IgD-negative memory B cell (primary cell): ENCODE measurements at regions not wholly inside any gene's neighbourhood (a gene's known extent, or its start where the extent isn't known, plus 50 kb on each side); places are given as distances from the start of the nearest gene placed in this dataset.
"Not testable (repeated sequence)": the region's sequence is repeated elsewhere in the genome, so short reads cannot be mapped to it uniquely, and the experiment has no call there.

Experiments used
- H3K27ac Mint-ChIP-seq, 3 donors: one replicate each; pipeline ENCODE4 v1.8.0; 2020 to 2022; ENCODE audit warnings: mild to moderate bottlenecking in 3 of 3, mixed read lengths in 3 of 3, moderate library complexity in 1 of 3
- H3K27me3 Mint-ChIP-seq: one replicate; pipeline ENCODE4 v1.8.0; 2021; ENCODE audit warnings: mixed read lengths
- H3K36me3 Mint-ChIP-seq: one replicate; pipeline ENCODE4 v1.8.0; 2020; ENCODE audit warnings: mild to moderate bottlenecking, mixed read lengths
- H3K4me1 Mint-ChIP-seq, 3 donors: one replicate each; pipeline ENCODE4 v1.8.0; 2020 to 2022; ENCODE audit warnings: mixed read lengths in 3 of 3, mild to moderate bottlenecking in 1 of 3
- H3K4me3 Mint-ChIP-seq, 4 donors: one replicate each; pipeline ENCODE4 v1.8.0; 2020 to 2022; ENCODE audit warnings: mild to moderate bottlenecking in 4 of 4, mixed read lengths in 4 of 4, moderate library complexity in 3 of 4
- H3K9me3 Mint-ChIP-seq, 3 donors: one replicate each; pipeline ENCODE4 v1.8.0; 2020 to 2021; ENCODE audit warnings: mixed read lengths in 3 of 3, mild to moderate bottlenecking in 1 of 3

DNA sequence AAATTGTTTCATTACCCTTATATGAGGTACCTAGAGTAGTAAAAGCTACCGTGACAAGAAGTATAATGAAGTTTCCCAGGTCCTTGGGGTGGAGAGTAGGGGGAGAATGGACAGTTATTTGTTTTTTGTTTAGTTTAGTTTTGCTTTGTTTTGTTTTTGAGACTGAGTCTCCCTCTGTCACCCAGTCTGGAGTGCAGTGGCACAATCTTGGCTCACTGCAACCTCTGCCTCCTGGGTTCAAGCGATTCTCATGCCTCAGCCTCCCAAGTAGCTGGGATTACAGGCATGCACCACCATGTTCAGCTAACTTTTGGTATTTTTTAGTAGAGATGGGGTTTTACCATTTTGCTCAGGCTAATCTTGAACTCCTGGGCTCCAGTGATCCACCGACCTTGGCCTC, 94.2 kb downstream of the VPREB1 start:
- not testable (repeated sequence) for H3K36me3 Mint-ChIP-seq, H3K9me3 Mint-ChIP-seq, H3K27me3 Mint-ChIP-seq

DNA sequence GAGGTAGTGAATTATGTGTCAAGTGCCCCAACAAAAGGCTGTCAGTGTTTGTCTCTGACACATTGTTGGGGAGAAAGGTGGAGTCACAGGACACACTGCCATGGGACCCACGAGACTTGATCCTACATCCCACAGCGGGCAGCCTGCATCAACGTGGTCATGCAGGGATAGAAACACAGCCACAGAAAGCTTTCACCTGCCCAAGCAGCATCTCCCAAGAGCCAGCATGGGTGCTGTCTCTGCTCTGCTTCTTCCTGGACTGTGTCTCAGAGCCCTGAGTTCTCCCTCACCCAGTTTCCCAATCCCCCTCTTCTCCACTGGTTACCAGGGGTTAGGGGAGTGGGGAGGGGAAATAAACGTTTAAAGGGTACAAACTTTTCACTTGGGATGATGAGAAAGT, 97.2 kb downstream of the VPREB1 start:
- H3K27ac Mint-ChIP-seq, result no peak overlapping the region
- H3K4me3 Mint-ChIP-seq, result no peak overlapping the region
- peaks cover 15 to 17% (median 15%) of the 10 kb centered on the region in 3 donors for H3K4me1 Mint-ChIP-seq
- H3K36me3 Mint-ChIP-seq, result peaks cover 2% of the 10 kb centered on the region
- peaks cover 8% of the 10 kb centered on the region for H3K27me3 Mint-ChIP-seq
- peaks cover 0 to 1% (median 0%) of the 10 kb centered on the region in 3 donors for H3K9me3 Mint-ChIP-seq

More for the DNA sequence above, 94.2 kb downstream of the VPREB1 start:
- not testable (repeated sequence) for H3K4me3 Mint-ChIP-seq, H3K27ac Mint-ChIP-seq
- peaks cover 9 to 12% (median 10%) of the 10 kb centered on the region in 3 donors for H3K4me1 Mint-ChIP-seq

DNA sequence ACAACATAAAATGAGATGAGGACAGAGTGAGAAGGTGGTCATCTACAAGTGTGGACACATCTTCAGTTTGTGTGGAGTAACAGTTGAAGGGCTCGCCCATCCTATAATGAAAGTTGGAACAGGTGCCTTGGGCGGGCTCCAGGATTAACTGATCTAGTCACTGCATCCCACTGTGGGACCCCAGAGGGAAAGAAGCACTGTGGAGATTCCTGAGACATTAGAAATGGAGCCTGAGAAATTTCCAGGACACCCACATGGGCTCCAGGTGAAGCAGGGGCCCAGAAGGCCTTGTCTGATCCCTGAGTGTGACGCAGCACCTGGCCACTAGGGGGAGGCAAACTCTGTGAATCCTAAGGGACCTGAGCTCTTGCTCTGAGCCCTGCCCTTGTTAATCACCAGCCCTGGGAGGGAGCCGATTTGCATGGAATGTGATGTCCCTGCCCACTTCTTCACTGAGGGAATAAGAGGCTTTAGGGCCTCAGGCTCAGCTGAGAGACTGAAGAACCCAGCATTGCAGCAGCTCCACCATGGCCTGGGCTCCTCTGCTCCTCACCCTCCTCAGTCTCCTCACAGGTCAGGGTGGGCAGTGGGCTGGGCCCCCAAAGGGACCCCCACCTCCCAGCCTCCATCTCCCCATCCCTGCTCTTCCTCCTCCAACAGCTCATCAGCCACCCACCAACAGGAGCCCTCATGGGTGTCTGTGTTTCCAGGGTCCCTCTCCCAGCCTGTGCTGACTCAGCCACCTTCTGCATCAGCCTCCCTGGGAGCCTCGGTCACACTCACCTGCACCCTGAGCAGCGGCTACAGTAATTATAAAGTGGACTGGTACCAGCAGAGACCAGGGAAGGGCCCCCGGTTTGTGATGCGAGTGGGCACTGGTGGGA, 98.4 kb downstream of the VPREB1 start:
- H3K27me3 Mint-ChIP-seq, result peaks cover 7% of the 10 kb centered on the region

GRCh38 chr22:22343581-22344296, 99.2 kb downstream of the VPREB1 start:
- peaks cover 2% of the 10 kb centered on the region for H3K36me3 Mint-ChIP-seq
- peak overlapping the region in 3 of 4 donors; percentile 35 to 92 (median 67) for H3K4me3 Mint-ChIP-seq
- H3K9me3 Mint-ChIP-seq, result no peaks in the 10 kb centered on the region
- peak overlapping the region in 2 of 3 donors; percentile 36 to 88 for H3K27ac Mint-ChIP-seq
- H3K4me1 Mint-ChIP-seq, result peaks cover 18 to 24% (median 19%) of the 10 kb centered on the region in 3 donors
- peaks cover 7% of the 10 kb centered on the region for H3K27me3 Mint-ChIP-seq

More for the DNA sequence above, 98.4 kb downstream of the VPREB1 start:
- Mint-ChIP-seq H3K4me1 (peaks cover 16 to 19% (median 17%) of the 10 kb centered on the region in 3 donors), H3K36me3 (peaks cover 2% of the 10 kb centered on the region), H3K4me3 (peak overlapping the region; percentile 22 to 92 (median 51)), H3K9me3 (no peaks in the 10 kb centered on the region), H3K27ac (peak overlapping the region in 2 of 3 donors; percentile 36 to 88)

- Mint-ChIP-seq H3K27ac (no peak overlapping the region), H3K27me3 (peaks cover 8% of the 10 kb centered on the region), H3K4me1 (peaks cover 18 to 24% (median 19%) of the 10 kb centered on the region in 3 donors), H3K9me3 (no peaks in the 10 kb centered on the region), H3K4me3 (peak overlapping the region in 1 of 4 donors; percentile 33), H3K36me3 (peaks cover 2% of the 10 kb centered on the region)
Measured at GRCh38 chr22:22344430-22344829, 99.8 kb downstream of the VPREB1 start.

DNA sequence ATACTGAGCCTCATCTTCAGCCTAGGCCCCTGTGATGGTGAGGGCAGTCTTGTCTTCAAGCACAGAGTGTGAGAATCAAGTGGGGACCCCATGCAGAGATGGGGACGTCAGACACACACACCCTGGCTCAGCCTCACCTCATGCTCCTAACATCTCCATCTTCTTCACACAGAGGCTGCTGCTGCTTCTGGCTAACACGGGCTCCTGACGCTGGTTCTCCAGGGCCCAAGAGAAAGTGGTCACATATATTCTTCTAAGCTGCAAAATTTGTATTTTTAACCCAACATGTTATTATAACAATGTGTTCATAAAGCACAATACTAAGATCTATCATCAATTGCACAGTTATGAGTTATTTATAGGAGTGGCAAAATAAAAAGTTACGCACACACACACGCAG, 101.2 kb downstream of the VPREB1 start:
- Mint-ChIP-seq H3K36me3 (peaks cover 2% of the 10 kb centered on the region), H3K4me1 (peaks cover 18 to 24% (median 19%) of the 10 kb centered on the region in 3 donors), H3K9me3 (no peaks in the 10 kb centered on the region), H3K4me3 (no peak overlapping the region), H3K27me3 (peaks cover 6% of the 10 kb centered on the region), H3K27ac (no peak overlapping the region)

- H3K9me3 Mint-ChIP-seq, result no peaks in the 10 kb centered on the region
- H3K36me3 Mint-ChIP-seq, result peaks cover 2% of the 10 kb centered on the region
- H3K27ac Mint-ChIP-seq, result no peak overlapping the region
- peaks cover 18 to 24% (median 19%) of the 10 kb centered on the region in 3 donors for H3K4me1 Mint-ChIP-seq
- no peak overlapping the region for H3K4me3 Mint-ChIP-seq
- peaks cover 6% of the 10 kb centered on the region for H3K27me3 Mint-ChIP-seq
Measured at GRCh38 chr22:22346401-22347107, 102.0 kb downstream of the VPREB1 start.

DNA sequence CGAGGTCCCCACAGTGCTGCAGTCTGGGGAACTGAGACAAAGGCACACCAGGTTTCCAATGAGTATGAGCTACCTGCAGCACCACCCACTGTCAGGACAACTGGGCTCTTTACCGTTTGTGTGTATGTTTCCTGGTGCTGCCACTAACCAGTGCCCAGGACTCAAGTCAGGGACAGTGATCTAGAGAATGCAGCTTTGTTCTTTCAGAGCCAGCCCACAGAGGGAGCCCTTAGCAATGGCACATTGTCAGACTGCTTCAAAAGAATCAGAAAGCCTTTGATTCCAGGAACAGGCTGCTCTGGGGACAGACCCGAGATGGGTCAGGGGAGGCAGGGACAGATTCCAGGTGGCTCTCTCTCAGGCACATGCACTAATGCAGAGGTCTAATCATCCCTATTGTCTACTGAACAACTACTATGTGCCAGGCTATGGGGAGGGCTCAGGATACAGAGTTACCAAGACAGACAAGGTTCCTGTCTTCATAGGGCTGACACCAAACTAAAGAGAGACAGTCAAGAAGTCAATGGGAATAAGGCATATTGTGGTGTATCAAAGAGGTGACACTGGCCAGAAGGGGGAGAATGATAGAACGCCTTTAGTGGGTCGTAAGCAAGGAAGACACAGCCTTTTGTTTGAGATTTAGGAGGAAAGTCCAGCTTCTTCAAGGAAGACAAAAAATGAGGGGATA, 103.7 kb downstream of the VPREB1 start:
- Mint-ChIP-seq H3K4me1 (peaks cover 19 to 29% (median 28%) of the 10 kb centered on the region in 3 donors), H3K27ac (peak overlapping the region in 1 of 3 donors; percentile 25), H3K9me3 (no peaks in the 10 kb centered on the region), H3K4me3 (no peak overlapping the region), H3K36me3 (peaks cover 2% of the 10 kb centered on the region), H3K27me3 (peaks cover 6% of the 10 kb centered on the region)

DNA sequence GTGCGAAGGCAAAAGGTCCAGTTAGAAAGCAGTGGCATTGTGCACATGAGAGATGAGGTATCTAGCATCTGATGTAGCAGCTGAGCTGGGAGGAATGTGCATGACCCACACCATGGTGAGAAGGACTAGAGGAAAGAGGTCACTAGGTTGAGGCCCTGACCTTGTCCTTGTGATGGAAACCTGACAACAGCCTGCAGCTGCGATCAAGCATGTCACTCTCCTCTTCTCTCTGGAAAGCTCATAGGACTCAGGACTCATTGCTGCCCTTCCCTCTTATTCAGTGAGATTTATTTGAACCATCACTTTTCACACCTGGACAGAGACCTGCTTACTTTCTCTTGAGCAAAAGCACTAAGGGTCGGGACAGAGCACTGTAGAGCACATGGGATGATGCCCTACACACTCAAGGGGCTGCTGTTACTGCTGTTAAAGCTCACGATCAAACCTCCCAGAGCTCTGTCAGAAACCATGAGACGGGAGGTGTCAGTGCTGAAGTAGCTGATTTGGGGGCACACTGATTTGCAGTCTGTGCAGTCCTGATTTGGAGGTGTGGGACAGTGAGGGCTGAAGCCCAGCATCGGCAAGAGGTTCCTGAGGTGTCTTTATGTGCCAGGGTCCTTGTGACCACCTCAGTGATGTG, 104.3 kb downstream of the VPREB1 start:
- Mint-ChIP-seq H3K9me3 (no peaks in the 10 kb centered on the region), H3K4me3 (no peak overlapping the region), H3K4me1 (peaks cover 17 to 29% (median 25%) of the 10 kb centered on the region in 3 donors), H3K27me3 (peaks cover 6% of the 10 kb centered on the region), H3K36me3 (peaks cover 2% of the 10 kb centered on the region), H3K27ac (no peak overlapping the region)

DNA sequence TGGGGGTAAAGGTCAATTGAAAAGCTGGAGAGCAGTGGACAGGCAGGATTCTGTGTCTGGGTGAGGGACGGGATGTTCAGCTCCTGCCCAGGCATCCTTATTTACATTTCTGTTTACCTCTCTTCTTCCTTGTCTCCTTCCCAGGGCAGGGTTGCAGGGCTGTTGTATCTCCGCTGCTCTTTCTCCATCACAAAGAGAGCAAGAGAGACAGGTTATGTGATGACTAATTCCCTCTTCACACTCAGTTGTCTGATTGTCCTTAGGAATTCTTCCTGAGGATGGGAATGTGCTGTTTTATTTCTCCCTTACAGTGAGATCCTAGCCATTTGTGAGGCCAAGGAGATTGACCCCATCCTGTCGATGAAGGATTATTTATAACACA, 104.9 kb downstream of the VPREB1 start:
- Mint-ChIP-seq H3K4me3 (no peak overlapping the region), H3K36me3 (peaks cover 2% of the 10 kb centered on the region), H3K9me3 (no peaks in the 10 kb centered on the region), H3K27me3 (peaks cover 6% of the 10 kb centered on the region), H3K27ac (no peak overlapping the region), H3K4me1 (peaks cover 16 to 27% (median 24%) of the 10 kb centered on the region in 3 donors)

DNA sequence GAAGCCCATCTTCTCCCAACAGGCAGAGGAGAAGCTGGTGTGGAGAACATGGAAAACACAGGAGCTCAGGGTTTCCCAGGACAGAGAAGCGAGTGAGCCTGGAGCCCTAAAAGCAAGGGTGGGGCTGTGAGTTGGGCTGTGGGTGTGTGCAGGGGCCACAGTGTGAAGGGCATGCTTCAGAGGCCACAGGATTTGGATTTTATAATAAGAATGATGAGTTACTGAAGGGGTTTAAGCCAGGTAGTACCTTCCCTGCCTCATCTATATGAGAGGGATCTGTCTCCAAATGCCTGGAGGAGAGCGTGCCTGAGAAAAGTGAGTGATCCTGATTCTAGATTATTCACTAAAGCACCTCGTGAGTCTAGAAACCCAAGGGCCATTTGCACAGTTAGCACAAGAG, 106.8 kb downstream of the VPREB1 start:
- H3K27ac Mint-ChIP-seq, result no peak overlapping the region
- peaks cover 16 to 27% (median 24%) of the 10 kb centered on the region in 3 donors for H3K4me1 Mint-ChIP-seq
- H3K4me3 Mint-ChIP-seq, result no peak overlapping the region
- H3K36me3 Mint-ChIP-seq, result no peaks in the 10 kb centered on the region
- H3K9me3 Mint-ChIP-seq, result no peaks in the 10 kb centered on the region
- H3K27me3 Mint-ChIP-seq, result peaks cover 6% of the 10 kb centered on the region

DNA sequence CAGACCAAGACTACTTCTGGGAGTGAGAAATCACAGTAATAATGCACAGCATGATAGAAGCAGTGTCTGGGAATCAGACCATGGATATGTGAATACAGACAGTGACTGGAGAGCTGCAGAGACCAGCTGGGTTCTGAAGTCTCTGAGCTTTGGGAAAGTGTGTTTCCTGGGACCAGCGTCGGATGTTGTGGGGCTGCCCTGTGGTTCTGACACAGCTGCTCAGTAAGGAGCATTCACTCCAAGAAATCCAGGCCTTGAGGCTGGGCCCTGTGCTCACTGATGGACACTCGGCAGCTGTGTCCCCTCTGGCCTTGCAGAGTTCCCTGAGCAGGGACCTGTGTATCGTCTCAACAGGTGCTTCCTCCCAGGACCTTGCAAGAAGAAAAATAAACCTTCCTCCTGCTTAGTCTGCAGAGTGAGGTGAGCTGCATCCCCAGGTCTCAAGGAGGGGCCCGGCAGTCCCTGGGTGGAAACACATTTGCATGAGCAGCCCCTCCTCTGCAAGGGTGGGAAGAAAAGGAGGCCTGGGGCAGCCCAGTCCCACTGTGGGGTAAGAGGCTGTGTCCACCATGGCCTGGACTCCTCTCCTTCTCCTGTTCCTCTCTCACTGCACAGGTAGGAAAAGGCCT, 107.9 kb downstream of the VPREB1 start:
- peak overlapping the region in 3 of 4 donors; percentile 58 to 90 (median 88) for H3K4me3 Mint-ChIP-seq
- H3K27ac Mint-ChIP-seq, result peak overlapping the region in 1 of 3 donors; percentile 0
- no peaks in the 10 kb centered on the region for H3K9me3 Mint-ChIP-seq
- peaks cover 6% of the 10 kb centered on the region for H3K27me3 Mint-ChIP-seq
- peaks cover 22 to 33% (median 24%) of the 10 kb centered on the region in 3 donors for H3K4me1 Mint-ChIP-seq
- no peaks in the 10 kb centered on the region for H3K36me3 Mint-ChIP-seq

GRCh38 chr22:22355096-22355834, 110.7 kb downstream of the VPREB1 start:
- H3K4me3 Mint-ChIP-seq, result no peak overlapping the region
- H3K9me3 Mint-ChIP-seq, result no peaks in the 10 kb centered on the region
- peak overlapping the region in 1 of 3 donors; percentile 51 for H3K27ac Mint-ChIP-seq
- peaks cover 26 to 40% (median 31%) of the 10 kb centered on the region in 3 donors for H3K4me1 Mint-ChIP-seq
- H3K36me3 Mint-ChIP-seq, result no peaks in the 10 kb centered on the region
- no peaks in the 10 kb centered on the region for H3K27me3 Mint-ChIP-seq
